Stimulated activated CD4-positive, alpha-beta T cell treated with anti-CD3 and anti-CD28 coated beads, TNF-alpha, amount 100 ng/mL, for 1 hour (primary cell): ENCODE measurements at regions not wholly inside any gene's neighbourhood (a gene's known extent, or its start where the extent isn't known, plus 50 kb on each side); places are given as distances from the start of the nearest gene placed in this dataset.
"Not testable (repeated sequence)": the region's sequence is repeated elsewhere in the genome, so short reads cannot be mapped to it uniquely, and the experiment has no call there.

ENCODE experiments used
- DNase-seq, 3 donors: peaks; one replicate each; pipeline ENCODE4 v3.0.0-alpha.2; 2020; ENCODE audit warnings: low read depth in 3 of 3, low spot score in 1 of 3

DNA sequence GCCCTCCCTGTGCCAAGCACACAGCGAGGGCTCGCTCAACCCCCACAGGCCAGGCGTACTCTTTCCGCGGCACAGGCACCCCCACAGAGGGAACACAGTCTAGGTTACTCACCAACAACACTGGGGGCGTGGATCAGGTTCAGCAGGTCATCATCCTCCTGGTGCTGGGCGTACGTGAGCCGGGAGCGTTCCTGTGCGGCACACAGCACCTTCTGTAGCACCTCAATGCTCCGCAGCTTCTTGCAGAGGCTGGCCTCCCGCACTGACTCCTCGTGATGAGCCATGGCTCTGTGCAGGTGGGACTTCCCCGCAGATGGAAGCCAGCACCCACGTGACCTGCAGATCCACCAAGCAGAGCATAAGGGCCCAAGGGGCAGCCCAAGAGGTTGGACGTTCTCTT, 296.8 kb downstream of the GOLGA6L6 start:
- DNase-seq: not testable (repeated sequence)

DNA sequence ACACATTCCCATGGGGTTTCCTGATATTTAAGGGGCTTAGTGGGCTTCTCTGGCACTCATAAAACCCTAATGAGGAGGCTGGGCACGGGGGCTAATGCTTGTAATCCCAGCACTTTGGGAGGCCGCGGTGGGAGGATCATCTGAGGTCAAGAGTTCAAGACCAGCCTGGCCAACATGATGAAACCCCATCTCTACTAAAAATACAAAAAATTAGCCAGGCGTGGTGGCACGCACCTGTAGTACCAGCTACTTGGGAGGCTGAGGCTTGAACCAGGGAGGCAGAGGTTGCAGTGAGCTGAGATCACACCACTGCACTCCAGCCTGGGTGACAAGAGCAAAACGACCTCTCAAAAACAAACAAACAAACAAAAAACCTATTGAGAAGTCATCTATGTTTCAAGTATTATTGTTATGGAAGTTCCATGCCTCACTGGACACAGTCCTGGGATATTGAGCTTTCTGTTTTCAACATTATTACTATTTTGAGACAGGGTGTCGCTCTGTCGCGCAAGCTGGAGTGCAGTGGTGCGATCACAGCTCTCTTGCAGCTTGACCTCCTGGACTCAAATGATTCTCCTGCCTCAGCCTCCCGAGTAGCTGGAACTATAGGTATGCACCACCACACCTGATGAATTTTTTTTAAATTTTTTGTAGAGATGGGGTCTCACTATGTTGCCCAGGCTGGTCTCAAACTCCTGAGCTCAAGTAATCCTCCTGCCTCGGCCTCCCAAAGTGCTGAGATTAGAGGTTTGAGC, 297.9 kb downstream of the GOLGA6L6 start:
- not testable (repeated sequence) for DNase-seq

DNA sequence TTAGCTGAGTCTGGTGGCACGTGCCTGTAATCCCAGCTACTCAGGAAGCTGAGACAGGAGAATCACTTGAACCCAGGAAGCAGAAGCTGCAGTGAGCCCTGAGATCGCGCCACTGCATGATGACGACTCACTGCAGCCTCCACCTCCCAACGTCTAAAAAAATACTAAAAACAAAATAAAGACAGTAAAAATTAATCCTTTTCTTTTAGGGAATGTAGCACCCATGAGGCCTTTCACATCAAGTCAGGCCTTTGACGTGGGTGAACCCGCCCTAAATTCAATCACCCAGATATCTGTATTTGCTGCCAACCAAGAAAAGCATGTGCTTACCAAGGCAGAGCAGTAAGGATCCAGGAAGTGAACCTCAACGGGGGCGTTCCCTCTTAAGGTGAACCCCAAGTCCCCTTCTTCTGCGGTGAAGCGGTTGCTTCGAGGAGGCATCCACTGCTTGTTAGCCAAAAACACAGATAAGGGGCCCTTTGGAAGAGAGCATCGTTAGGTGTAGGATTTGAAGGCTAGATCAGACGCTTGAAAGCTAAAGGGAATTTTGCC, 301.2 kb downstream of the GOLGA6L6 start:
- DNase-seq: not testable (repeated sequence)

DNA sequence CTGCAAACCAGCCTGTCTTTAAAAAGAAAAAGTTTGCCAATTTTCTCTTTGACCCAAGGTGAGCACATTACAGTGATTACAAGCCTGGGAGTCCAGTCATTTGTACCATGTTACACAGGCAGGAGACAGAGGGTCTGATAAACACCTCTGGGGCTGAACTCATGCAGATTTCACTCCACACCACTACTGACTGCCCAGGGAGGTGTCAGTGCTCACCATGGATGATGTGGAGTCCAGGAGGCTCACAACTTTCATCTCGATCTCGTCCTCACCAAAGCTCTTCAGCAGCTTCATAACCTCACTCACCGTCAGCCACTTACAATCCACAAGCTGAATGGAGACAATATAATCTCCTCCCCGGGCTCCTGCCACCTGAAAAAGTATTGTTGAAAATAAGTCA, 302.4 kb downstream of the GOLGA6L6 start:
- not testable (repeated sequence) for DNase-seq

DNA sequence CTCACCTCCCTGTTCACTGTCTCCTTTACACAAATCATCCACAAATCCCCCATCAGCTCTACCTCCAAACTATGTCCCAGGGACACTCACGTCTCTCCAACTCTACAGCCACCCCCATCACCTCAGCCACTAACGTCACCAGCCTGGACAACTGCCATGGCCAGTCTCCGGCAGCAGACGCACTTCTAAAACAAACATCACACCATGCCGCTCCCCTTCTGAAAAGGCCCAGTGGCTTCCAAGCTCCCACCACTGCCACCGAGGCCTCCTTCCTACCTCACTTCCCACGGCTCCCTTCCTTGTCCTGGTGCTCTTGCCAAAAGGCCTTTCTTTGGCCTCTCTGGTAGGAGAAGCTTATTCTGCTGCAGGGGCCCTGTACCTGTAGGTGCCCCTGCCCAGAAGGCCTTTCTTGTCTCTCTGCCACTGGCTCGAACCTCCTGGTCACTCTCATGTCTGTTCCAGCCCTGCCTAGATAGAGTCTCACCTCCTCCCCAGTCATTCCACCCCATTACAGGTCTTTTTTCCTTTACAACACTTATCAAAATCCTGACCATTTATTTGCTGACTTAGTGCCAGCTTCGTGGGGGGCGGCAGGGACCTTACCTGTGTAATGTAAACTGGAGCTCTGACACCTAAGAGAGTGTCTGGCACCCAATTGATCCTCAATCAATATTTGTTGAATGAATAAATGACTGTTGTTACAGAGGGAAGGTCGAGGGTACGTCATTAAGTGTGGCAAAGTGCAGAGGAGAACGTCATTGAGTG, 304.2 kb downstream of the GOLGA6L6 start:
- DNase-seq: not testable (repeated sequence)

DNA sequence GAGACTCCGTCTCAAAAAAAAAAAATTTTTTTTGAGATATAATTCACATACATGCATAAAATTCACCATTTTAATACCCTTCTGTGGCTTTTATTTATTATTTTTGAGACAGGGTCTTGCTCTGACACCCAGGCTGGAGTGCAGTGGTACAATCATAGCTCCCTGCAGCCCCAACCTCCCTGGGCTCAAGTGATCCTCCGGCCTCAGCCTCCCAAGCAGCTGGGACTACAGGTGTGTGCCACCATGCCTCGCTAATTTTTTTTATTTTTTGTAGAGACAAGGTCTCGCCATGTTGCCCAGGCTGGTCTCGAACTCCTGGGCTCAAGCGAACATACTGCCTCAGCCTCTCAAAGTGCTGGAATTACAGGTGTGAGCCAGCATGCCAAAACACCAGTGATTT, 305.9 kb downstream of the GOLGA6L6 start:
- DNase-seq: not testable (repeated sequence)

DNA sequence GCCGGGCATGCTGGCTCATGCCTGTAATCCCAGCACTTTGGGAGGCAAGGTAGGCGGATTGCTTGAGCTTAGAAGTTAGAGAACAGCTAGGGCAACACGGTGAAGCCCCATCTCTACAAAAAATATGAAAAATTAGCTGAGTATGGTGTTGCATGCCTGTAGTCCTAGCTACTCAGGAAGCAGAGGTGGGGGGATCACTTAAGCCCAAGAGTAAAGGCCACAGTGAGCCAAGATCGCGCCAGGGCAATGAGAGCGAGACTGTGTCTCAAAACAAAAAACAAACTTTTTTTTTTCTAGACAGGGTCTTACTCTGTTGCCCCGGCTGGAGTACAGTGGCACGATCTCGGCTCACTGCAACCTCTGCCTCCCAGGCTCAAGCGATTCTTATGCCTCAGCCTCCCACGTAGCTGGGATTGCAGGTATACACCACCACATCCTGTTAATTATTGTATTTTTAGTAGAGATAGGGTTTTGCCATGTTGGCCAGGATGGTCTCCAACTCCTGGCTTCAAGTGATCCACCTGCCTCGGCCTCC, 307.5 kb downstream of the GOLGA6L6 start:
- DNase-seq: not testable (repeated sequence)

DNA sequence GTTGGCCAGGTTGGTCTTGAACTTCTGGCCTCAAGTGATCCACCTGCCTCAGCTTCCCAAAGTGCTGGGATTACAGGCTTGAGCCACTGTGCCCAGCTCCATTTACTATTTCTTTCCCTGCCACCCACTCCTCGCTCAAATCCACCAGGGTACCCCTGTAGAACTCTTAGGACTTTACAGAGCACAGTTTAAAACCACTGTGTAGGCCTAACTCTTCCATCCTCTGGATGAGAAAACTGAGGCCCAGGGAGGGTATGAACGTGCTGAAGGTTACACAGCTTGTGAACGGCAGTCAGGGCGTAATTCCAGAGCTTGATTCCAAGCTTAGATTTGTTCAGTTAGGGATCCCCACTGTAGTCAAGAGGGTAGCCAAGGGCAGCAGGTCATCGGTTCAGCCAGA, 309.1 kb downstream of the GOLGA6L6 start:
- DNase-seq: not testable (repeated sequence)

DNA sequence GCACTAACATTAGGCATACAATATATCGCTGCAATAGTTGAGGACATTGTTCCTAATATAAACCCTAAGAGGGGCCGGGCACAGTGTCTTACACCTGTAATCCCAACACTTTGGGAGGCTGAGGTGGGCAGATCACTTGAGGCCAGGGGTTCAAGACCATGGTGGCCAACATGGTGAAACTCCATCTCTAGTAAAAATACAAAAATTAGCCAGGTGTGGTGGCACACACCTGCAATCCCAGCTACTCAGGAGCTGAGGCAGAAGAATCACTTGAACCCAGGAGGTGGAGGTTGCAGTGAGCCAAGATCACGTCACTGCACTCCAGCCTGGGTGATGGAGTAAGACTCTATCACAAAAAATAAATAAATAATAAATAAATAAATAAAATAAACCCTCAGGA, 310.9 kb downstream of the GOLGA6L6 start:
- not testable (repeated sequence) for DNase-seq

DNA sequence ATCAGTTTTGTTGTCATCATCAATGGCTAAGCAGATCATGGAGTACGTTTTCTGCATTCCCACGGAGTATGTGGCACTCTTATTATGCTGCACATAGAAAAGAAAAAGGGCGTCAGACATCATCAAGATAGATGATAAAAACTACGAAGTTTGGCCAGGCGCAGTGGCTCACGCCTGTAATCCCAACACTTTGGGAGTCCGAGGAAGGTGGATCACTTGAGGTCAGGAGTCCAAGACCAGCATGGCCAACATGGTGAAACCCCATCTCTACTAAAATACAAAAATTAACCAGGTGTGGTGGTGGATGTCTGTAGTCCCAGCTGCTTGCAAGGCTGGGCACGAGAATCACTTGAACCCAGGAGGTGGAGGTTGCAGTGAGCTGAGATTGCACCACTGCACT, 312.8 kb downstream of the GOLGA6L6 start:
- not testable (repeated sequence) for DNase-seq

DNA sequence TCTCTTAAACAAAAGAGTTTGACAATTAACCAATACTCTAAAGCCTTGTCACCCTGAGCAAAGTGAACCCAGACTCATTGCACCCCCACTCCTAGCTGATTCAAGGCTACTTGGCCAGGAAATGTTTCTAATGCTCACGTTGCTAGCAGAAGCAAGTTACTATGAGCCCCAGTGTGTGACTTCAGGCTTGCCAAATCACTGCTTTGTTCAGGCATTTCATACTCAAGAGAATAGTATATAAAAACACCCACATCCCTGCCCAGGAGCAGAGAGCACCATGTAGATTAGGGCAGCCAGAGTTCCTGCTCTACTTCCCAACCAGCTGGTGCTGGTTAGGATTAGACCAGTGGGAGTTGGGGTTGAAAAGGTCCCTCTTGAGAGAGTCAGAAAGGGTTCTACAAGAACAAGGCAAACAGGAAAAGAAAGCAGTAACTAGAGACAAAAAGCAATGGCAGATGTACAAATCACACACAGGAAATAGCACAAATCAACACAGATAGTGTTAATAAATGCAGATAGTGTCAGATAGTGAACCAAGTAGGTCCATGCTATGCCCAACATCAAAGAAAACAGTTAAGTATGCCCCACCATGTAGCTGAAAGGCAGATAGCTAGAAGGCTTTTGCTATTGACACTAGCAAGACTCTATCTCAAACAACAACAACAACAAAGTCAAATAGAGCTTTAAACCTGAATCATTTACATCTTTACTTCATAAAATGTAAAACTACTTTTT, 314.3 kb downstream of the GOLGA6L6 start:
- not testable (repeated sequence) for DNase-seq

DNA sequence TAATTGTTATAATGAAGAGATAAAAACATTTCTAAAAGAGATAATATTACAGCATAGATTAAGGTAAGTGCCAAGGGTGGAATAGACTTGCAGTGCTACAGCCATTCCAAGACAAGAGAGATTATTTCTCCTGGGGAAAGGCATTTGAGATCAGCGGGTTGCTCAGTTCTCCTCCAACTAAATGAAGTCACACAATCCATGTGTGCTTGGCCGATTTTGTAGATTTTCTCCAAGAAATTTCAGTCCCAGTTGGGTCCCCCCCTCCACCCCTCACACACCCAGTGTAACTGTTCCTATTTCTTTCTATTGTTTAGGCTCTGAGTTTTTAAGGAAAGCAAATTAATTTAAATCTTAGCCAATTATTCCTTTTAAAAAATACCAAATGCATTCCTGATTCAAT, 315.1 kb downstream of the GOLGA6L6 start:
- not testable (repeated sequence) for DNase-seq

DNA sequence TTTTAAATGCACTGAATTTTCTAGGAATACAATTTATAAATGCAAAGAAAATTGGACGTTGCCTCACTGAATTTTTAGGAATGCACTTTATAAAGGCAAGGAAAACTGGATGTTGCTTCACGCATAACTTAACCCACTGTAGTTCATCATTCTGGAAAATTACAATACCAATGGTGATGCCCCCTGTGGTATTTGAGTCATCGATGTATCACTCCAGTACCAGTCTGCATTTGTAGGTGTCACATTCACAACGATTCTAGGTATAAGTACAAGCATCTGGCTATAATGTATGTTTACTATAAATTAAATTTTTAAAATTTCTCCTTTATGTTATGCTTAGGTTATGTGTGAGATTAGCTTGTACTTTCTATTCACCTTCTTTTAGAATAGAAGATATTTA, 320.5 kb downstream of the GOLGA6L6 start:
- DNase-seq: not testable (repeated sequence)

DNA sequence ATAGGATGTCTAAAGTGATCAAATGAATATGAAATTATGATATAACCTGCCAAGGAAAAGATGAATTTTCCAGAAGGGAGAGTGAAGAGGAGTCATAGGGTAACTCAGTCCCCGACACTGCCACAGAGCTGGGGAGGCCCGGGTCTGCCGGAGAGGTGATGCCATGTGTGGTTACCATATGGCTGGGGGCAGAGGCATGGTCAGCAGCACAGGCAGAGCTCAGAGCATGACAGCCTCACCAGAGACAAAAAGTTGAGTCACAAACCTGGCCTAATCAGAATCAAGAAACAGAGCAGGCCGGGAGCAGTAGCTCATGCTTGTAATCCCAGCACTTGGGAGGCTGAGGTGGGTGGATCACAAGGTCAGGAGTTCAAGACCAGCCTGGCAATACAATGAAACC, 322.4 kb downstream of the GOLGA6L6 start:
- DNase-seq: not testable (repeated sequence)

DNA sequence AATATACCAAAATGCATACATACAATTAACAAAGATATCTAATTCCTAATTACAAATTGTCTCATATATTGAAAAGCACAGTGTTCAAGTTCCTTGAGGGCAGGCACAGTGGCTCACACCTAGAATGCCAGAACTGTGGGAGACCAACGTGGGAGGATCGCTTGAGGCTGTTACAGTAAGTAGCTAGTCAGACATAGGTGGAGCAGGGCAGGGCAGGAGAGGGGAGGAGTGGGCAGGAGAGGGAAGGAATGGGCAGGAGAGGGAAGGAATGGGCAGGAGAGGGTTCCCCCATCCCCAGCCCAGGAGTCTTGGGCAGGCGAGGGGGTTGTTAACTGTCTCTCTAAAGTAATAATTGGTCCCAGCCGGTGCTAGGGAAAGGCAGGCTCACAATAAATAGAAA, 325.9 kb downstream of the GOLGA6L6 start:
- not testable (repeated sequence) for DNase-seq

DNA sequence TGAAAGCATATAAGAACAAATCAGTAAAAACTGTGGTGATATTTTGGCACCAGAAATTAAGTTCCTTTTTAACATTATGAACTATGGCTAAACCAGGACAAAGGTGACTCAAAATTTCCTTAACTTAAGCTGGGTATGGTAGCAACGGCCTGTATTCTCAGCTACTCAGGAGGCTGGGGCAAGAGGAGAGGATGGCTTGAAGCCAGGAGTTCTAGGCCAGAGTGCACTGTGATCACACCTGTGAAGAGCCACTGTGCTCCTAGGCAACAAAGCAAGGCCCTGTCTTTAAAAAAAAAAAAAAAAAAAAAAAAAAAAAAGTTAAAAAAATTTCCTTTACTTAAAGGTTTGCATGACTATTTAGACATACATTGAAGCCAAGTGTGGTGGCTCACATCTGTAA, 327.5 kb downstream of the GOLGA6L6 start:
- DNase-seq: not testable (repeated sequence)

DNA sequence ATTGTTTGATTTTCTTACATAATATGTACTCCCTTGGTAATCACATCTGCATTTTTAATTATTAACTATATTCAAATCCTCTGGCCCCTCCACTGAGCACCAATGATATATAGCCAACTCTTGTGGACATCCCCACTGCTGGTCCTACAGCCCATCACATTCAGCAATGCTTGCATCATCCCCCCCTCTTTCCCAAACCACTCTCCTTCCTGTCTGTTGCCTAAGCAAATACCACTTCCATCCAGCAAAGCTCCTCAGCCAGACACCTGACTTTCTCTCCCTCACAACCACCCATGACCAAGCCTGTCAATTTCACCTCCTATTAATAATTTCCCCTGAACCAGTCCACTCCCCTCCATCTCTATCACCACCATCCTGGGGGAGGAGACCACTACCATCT, 330.1 kb downstream of the GOLGA6L6 start:
- DNase-seq: not testable (repeated sequence)

DNA sequence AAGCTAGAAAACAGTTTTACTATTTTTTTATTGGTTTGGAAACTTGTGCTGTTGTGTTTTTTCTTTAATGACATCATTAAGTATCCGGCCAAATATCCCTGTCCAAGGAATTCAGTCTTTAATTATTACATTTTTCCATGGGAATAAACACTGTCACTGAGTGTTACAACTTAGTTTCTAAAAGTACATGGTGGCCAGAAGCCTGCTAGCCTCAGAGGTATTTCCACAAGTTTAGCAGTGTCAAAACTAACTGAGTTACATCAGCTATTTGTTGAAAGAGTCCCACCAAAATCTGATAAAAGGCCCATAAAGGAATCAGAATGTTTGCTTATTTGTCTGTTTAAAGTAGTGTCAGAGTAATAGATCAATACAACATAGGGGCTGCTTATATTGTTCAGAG, 331.6 kb downstream of the GOLGA6L6 start:
- DNase-seq: not testable (repeated sequence)

DNA sequence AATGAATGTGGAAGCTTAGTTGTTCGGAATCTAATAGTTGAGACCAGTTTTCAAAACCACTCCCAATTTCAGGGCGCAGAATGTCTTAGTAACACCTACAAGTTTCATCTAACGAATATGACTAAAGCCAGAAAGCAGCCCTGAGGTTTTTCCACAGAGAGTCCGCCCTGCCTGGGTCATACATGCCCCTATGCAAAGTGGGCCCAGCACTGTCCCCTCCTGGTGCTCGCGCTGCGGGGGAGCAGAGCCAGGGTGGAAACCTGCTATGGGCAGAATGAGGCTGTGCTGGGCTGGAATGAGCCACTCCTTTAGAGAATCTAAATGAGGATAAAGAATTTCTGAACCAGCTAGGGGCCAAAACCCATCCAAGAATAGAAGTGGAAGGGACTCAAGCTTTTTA, 334.0 kb downstream of the GOLGA6L6 start:
- not testable (repeated sequence) for DNase-seq

DNA sequence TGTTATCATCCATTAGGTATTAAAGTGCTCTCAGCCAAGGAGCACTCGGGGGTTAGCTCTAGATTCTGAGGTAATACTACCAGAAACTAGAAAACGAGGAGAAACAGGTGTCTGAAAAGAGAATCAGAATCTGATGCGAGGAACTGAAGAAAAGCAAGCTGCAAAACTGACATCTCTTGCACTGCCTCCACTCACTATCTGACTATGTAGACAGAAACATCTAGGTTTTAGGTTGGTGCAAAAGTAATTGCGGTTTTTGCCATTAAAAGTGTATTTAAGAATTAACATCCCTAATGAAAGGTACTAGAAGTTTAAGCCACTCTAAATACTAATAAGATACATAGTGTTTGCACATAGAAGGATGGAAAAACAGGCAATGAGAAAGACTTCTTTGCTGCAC, 334.4 kb downstream of the GOLGA6L6 start:
- DNase-seq: not testable (repeated sequence)
